GM18867 (cell line): ENCODE measurements at regions not wholly inside any gene's neighbourhood (a gene's known extent, or its start where the extent isn't known, plus 50 kb on each side); places are given as distances from the start of the nearest gene placed in this dataset.
"Not testable (repeated sequence)": the region's sequence is repeated elsewhere in the genome, so short reads cannot be mapped to it uniquely, and the experiment has no call there.

Experiments
- ATAC-seq: cut with Tn5 transposase; IDR thresholded peaks from one replicate; pipeline ENCODE4 v1.9.1; 2021; ENCODE audit warnings: mild to moderate bottlenecking, moderate library complexity; ENCODE audit not compliant: unreplicated experiment

DNA sequence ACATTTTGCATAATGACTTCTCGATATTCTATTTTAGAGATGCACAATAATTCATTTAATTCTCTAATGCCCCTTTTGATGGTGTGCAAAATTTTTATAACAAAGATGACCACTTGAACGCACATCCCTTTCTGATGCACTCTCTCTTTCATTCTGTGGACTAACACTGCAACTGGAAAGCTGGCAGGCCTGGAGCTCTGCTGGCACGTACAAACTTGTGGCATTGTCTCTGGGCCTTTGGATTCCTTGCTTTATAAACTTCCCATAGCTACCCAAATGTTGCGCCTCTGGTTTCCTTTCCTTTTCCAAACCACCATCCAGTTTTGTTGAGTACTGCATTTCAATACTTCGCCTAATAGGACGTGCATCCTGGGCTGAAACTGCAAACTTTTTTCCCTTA, 194.5 kb upstream of the CFAP20DC start:
- no peak for ATAC-seq

DNA sequence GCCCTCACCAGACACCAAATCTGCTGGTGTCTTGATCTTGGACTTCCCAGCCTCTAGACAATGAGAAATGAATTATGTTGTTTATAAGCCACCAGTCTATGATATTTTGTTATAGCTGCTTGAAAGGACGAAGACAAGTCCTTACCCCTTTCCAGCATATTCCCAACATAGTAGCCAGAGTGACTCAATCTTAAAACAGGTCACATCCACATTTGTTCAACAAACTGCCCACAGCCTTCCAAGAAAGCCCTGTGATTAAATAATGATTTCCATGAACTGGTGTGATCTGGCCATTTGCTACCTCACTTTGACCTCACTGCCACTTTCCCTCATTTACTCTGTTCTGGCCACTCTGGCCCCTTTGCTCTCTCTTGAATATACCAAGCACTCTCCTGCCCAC, 193.7 kb upstream of the CFAP20DC start:
- no peak for ATAC-seq

DNA sequence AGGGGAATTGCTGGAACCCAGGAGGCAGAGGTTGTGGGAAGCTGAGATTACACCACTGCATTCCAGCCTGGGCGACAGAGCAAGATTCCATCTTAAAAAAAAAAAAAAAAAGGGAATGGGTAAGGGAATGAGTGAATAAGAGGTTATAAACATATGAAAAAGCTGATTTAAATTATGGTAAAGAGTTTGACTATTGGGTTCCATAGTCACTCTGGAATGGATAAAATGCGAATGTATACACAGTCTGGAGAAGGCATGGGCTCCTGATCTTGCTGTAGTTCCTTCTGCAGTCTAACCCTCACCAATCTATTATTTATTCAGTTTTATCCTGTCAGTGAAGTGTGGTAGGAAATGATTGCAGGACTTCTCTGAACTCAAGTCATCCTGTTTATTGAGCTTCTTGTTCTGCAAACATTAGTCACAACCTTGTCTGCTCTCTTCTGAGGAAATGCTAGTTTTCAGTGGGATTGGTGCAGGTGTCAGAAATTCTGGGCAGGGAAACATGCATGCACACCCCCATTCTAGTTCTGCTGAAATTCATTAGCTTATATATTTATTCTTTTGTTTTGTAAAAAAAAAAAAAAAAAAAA, 190.9 kb upstream of the CFAP20DC start:
- ATAC-seq, result no peak

DNA sequence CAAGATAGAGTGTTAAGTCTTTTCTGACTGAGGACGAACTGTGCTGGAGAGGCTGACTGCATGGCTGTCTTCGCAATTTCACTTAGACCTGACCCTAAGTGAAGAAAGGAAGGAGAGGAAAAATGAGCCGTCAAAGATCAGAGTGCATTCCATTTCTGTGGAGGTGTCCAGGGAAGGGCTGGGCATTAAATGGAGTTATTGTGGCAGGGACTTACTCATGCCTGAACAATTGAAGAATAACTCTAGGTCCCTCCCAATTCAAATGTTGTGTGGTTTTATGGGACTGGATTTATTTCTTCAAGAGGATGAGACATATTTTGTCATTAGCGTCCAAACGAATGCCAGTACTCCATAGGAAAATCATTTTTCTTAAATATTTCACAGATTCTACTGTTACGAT, 187.3 kb upstream of the CFAP20DC start:
- ATAC-seq, result no peak

DNA sequence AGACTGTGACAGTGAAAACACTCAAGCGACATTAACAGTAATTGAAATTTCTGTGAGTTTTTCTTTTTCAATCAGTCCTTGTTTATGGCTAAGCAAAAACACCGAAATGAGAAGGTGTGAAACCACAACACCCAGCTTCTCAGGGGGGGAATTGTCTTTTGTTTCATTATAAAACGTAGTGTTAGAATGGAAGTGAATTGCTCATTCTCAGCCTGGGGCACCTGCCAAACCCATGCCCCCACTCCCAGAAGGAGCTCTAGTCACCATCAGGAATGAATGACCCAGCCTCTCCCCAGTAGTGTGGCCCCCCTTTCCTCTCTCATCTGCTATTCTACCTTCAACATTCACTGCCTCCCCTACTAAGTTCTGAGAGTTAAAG, 185.8 kb upstream of the CFAP20DC start:
- ATAC-seq, result peak; percentile 96

GRCh38 chr3:59234884-59235633, 185.2 kb upstream of the CFAP20DC start:
- ATAC-seq, result peak; percentile 25

- not testable (repeated sequence) for ATAC-seq
Observed at GRCh38 chr3:59230379-59230778, 180.6 kb upstream of the CFAP20DC start.

GRCh38 chr3:59213860-59214259, 164.0 kb upstream of the CFAP20DC start:
- ATAC-seq, result no peak

- ATAC-seq, result peak; percentile 87
Observed at GRCh38 chr3:59212128-59212779, 162.4 kb upstream of the CFAP20DC start.

- no peak for ATAC-seq
Observed at GRCh38 chr3:59210260-59210659, 160.4 kb upstream of the CFAP20DC start.

GRCh38 chr3:59192473-59192872, 142.6 kb upstream of the CFAP20DC start:
- ATAC-seq, result no peak

DNA sequence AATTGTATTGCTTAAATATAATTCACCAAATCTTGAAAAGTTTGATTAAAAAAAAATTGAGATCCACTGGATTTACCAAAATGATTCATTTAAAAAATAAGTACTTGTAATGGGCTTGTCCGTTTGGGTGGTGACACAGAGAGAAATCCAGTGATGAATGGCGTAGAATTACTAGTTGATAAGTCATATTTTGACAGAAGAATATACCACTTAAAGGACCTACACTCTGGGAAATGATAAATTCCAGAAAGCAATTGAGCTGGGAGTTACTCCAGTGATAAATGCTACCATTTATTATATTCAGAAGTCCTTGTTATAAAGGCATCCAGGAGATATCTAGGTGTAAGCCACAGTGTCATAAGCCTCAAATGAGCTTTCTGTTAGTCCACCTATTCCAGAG, 141.8 kb upstream of the CFAP20DC start:
- no peak for ATAC-seq

- no peak for ATAC-seq
Observed at GRCh38 chr3:59189939-59190338, 140.1 kb upstream of the CFAP20DC start.

DNA sequence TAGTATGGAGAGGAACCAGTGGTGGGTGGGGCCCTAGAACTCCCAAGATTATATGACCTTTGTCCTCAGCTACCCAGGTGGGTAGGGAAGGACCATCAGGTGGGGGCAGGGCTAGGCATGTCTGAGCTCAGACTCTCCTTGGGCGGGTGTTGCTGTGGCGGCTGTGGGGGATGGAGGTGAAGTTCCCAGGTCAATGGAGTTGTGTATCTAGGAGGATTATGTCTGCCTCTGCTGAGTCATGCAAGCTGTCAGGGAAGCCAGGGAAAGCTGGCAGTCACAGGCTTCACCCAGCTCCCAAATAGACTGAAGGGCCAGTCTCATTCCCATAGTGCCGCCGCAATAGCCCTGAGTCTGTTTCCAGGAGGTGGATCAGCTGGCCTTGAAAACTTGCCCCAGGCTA, 139.7 kb upstream of the CFAP20DC start:
- ATAC-seq, result no peak

DNA sequence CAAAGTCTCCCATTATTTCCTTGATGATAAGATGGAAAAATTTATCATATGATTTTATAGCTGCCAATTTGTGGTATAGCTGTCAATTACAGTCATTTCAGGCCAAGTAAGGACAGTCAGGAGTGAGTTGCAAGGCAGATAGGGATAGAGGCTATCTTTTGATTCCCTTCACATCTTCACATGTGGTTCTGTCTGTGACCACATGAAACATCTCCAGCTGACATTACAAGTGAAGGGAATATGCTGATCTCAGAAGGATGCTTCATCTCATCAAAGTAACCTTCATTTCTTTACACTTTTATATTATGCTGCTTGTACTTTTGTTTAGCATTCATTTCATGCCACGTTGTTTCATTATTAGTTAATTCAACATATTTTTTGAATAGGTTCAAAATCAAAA, 136.9 kb upstream of the CFAP20DC start:
- ATAC-seq, result no peak

- no peak for ATAC-seq
Observed at GRCh38 chr3:59185591-59186369, 136.0 kb upstream of the CFAP20DC start.

DNA sequence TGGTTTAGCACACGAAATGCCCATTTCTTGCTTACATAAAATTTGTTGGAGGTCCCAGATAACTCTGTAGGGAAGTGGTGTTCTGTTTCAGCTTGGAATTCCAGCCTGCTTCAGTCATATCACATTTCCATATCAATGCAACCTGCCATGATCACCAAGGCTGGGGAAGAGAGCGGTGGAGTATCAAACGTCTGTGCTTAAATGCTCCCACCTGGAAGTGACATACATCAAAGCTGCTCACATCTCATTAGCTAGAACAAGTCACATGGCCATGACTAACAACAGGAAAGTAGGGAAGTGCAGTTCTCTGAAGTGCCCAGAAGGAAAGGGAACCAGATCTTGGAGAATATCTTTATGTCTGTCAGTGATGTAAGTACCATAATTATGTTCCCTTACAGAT, 130.2 kb upstream of the CFAP20DC start:
- ATAC-seq, result no peak

DNA sequence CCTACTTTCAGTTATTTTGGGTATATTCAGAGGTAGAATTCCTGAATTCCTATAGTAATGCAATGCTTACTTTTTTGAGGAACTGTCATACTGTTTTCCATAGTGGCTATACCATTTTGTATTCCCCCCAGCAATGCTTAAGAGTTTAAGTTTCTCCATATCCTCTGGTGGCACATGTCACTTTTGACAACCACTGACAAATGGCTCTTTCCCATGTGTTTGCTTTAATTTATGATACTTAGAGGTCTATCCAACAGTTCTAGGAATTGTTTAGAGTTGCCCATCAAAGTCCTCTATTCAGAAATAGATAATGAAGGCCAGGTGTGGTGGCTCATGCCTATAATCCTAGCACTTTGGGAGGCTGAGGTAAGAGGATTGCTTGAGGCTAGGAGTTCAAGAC, 128.9 kb upstream of the CFAP20DC start:
- ATAC-seq, result no peak

GRCh38 chr3:59171491-59171890, 121.7 kb upstream of the CFAP20DC start:
- no peak for ATAC-seq

DNA sequence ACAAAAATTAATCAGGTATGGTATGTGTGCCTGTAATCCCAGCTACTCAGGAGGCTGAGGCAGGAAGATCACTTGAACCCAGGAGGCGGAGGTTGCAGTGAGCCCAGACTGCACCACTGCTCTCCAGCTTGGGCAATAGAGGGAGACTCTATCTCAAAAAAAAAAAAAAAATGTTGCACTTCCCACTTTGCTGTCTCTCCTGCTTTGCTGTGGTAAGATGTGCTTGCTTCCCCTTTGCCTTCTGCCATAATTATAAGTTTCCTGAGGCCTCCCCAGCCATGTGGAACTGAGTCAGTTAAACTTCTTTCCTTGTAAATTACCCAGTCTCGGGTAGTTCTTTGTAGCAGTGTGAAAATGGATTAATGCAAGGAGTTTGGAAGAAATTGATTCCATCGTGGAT, 120.3 kb upstream of the CFAP20DC start:
- ATAC-seq, result not testable (repeated sequence)

GRCh38 chr3:59167756-59168155, 117.9 kb upstream of the CFAP20DC start:
- no peak for ATAC-seq

DNA sequence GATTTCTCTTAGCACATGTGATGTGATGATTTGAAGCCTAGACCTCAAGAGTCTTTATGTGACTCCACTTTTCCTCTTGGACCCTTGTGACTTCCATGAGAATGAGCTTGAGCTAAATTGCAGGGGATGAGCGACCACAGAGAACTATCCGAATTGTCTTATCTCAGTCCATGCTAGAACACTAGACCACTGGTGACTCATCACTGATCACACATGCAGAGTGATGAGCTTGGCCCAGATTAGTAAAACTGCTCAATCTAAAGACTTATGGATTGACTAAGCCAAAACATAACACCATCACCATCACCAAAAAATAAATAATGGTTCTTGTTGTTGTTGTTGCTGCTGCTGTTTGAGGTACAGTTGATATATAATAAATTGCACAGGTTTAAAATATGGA, 114.1 kb upstream of the CFAP20DC start:
- no peak for ATAC-seq
